K562 (cell line): ENCODE measurements at regions not wholly inside any gene's neighbourhood (a gene's known extent, or its start where the extent isn't known, plus 50 kb on each side); places are given as distances from the start of the nearest gene placed in this dataset.
A peak's percentile ranks its signal among the peaks of the same experiment; 100 is the strongest.

Experiments used
- CBFA2T2 ChIP-seq: fragments of 450-650 bp; conservative IDR thresholded peaks from 2 replicates; pipeline ENCODE4 v1.6.1; 2017; ENCODE audit warnings: mild to moderate bottlenecking
- CBX1 ChIP-seq: sonication (generic); IDR thresholded peaks from 2 replicates; pipeline ENCODE4 v1.6.1; 2016; ENCODE audit warnings: antibody characterized with exemption, low read depth, mild to moderate bottlenecking
- CREB3L1 ChIP-seq: fragments of 450-650 bp; IDR thresholded peaks from 2 replicates; pipeline ENCODE4 v1.6.1; 2014; ENCODE audit warnings: low read depth, mild to moderate bottlenecking, moderate library complexity, borderline replicate concordance
- ERF ChIP-seq: fragments of 450-650 bp; formaldehyde crosslinking; IDR thresholded peaks from 2 replicates; pipeline ENCODE4 v1.4.0; 2020; ENCODE audit warnings: mild to moderate bottlenecking, mixed read lengths
- ETV5 ChIP-seq: sonication (generic); formaldehyde crosslinking; IDR thresholded peaks from 2 replicates; pipeline ENCODE4 v1.4.0; 2020; ENCODE audit warnings: low read depth, mild to moderate bottlenecking, missing genetic modification reagents
- GATAD2B ChIP-seq: fragments of 450-650 bp; IDR thresholded peaks from 2 replicates; pipeline ENCODE4 v1.6.1; 2017; ENCODE audit warnings: mild to moderate bottlenecking, borderline replicate concordance
- HIVEP1 ChIP-seq: fragments of 250-450 bp; sonication (Bioruptor Pico); IDR thresholded peaks from 2 replicates; pipeline ENCODE4 v1.4.0; 2020; ENCODE audit warnings: mild to moderate bottlenecking
- MTA2 ChIP-seq: fragments of 450-650 bp; IDR thresholded peaks from 2 replicates; pipeline ENCODE4 v1.6.1; 2016; ENCODE audit warnings: low read depth
- NFIC ChIP-seq: fragments of 450-650 bp; IDR thresholded peaks from 2 replicates; pipeline ENCODE4 v1.6.1; 2017; ENCODE audit warnings: mild to moderate bottlenecking, inconsistent platforms
- NONO ChIP-seq, 2 experiments: fragments of 200-400 bp in 1 of 2; fragments of 450-650 bp in 1 of 2; formaldehyde crosslinking in 1 of 2; IDR thresholded peaks; 2 replicates each; pipeline ENCODE4 v1.6.1; 2017; ENCODE audit warnings: low read depth in 2 of 2, mild to moderate bottlenecking in 2 of 2, moderate library complexity in 2 of 2, low read length in 1 of 2
- PCBP1 ChIP-seq: fragments of 200-400 bp; formaldehyde crosslinking; IDR thresholded peaks from 2 replicates; pipeline ENCODE4 v1.6.1; 2018; ENCODE audit warnings: mild to moderate bottlenecking, low read depth, low read length; ENCODE audit not compliant: poor library complexity, severe bottlenecking
- PHTF2 ChIP-seq: fragments of 250-450 bp; sonication (Bioruptor Pico); IDR thresholded peaks from 2 replicates; pipeline ENCODE4 v1.5.0; 2021; ENCODE audit warnings: mild to moderate bottlenecking
- POLR2AphosphoS5 ChIP-seq: IDR thresholded peaks from 2 replicates; pipeline ENCODE4 v1.6.1; 2011; ENCODE audit warnings: mild to moderate bottlenecking, low read depth, low read length, moderate library complexity; ENCODE audit not compliant: control insufficient read depth, insufficient read depth
- RBBP5 ChIP-seq: fragments of 200-600 bp; sonication (generic); IDR thresholded peaks from 2 replicates; pipeline ENCODE4 v1.6.1; 2012; ENCODE audit warnings: borderline replicate concordance, mild to moderate bottlenecking, low read length, control low read depth, inconsistent platforms; ENCODE audit not compliant: insufficient read depth, poor library complexity, severe bottlenecking
- RBFOX2 ChIP-seq: fragments of 200-400 bp; formaldehyde crosslinking; IDR thresholded peaks from 2 replicates; pipeline ENCODE4 v1.6.1; 2017; ENCODE audit warnings: low read depth, mild to moderate bottlenecking, low read length, moderate library complexity
- SNIP1 ChIP-seq: fragments of 450-650 bp; IDR thresholded peaks from 2 replicates; pipeline ENCODE4 v1.7.1; 2017; ENCODE audit warnings: low read depth, mild to moderate bottlenecking
- TCF7L2 ChIP-seq: fragments of 150-350 bp; IDR thresholded peaks from 2 replicates; pipeline ENCODE4 v1.6.1; 2016; ENCODE audit warnings: low read depth, mild to moderate bottlenecking, low read length, moderate library complexity
- TRIM24 ChIP-seq, 2 experiments: fragments of 450-650 bp; IDR thresholded peaks; 2 replicates each; pipeline ENCODE4 v1.6.1; 2016
- U2AF1 ChIP-seq: fragments of 200-400 bp; formaldehyde crosslinking; optimal IDR thresholded peaks from 2 replicates; pipeline ENCODE3; 2017; ENCODE audit warnings: mild to moderate bottlenecking, low read depth, low read length, moderate library complexity
- ZNF395 ChIP-seq: fragments of 200-800 bp; sonication (Bioruptor generic); IDR thresholded peaks from 2 replicates; pipeline ENCODE4 v1.6.1; 2017; ENCODE audit warnings: missing genetic modification characterization, missing compliant biosample characterization
- TF ChIP-seq, protein P1 (sequence below): sonication (generic); formaldehyde crosslinking; IDR thresholded peaks from 2 replicates; pipeline ENCODE4 v1.8.1; 2023; ENCODE audit warnings: mild to moderate bottlenecking, missing genetic modification reagents
- TF ChIP-seq, protein P2 (sequence below): sonication (generic); formaldehyde crosslinking; IDR thresholded peaks from 2 replicates; pipeline ENCODE4 v1.8.0; 2022; ENCODE audit warnings: mild to moderate bottlenecking, missing genetic modification reagents, borderline replicate concordance

DNA sequence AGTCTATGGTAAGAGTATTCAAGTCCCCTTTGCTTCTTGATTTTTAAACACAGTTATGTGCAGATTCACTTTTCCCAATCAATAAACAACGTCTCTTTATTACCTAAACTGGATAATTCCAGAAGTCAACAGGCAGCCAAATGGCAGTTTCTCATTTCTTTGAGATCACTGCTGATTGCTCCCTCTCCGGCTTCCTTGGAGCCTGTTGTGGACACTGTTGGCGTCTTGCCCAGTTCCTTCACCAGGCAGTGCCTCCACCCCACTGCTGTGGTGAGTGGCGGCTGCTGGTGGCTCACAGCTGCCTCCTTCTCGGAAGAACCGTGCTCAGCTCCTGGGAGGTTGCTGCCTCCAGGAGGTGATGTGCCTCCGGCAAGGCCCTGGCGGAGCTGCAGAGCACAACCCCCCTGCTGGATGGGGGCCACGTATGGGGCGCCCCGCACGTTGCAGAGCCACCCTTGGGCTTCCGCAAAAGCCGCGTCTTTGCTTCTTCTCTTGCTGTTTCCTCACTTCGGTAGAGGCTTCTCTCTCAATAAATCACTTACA is 105.1 kb upstream of the CNKSR3 start (continued):
- TF ChIP-seq HIVEP1 = no peak
- TF ChIP-seq CBFA2T2 = no peak
- no peak for TF ChIP-seq MTA2
- TF ChIP-seq U2AF1 = no peak
- peak; percentile 99 for TF ChIP-seq NFIC
- peak in 1 of 2 experiments; percentile 32; a peak in 1 of 4 replicates for TF ChIP-seq NONO (IDR thresholded peaks at IDR 0.05; ENCODE audit: low read depth in 2 of 2, low read length in 1 of 2)
- 0 out of 2 replicates have a peak, but pooled peaks have one; percentile 53 for TF ChIP-seq ERF (CRISPR knock-in tag)
- peak; percentile 70 for TF ChIP-seq ZNF395 (CRISPR knock-in tag)
- TF ChIP-seq RBBP5 = peak; percentile 32
- peak; percentile 54; the same call in 1 of the 2 replicates for TF ChIP-seq CREB3L1
- peak; percentile 66; the same call in 1 of the 2 replicates for TF ChIP-seq ETV5
- TF ChIP-seq RBFOX2 = peak; percentile 52; the same call in 1 of the 2 replicates
- TF ChIP-seq PHTF2 (CRISPR knock-in tag) = no peak
- TF ChIP-seq CBX1 = peak; percentile 73; the same call in 1 of the 2 replicates
- TF ChIP-seq, protein P1, sequence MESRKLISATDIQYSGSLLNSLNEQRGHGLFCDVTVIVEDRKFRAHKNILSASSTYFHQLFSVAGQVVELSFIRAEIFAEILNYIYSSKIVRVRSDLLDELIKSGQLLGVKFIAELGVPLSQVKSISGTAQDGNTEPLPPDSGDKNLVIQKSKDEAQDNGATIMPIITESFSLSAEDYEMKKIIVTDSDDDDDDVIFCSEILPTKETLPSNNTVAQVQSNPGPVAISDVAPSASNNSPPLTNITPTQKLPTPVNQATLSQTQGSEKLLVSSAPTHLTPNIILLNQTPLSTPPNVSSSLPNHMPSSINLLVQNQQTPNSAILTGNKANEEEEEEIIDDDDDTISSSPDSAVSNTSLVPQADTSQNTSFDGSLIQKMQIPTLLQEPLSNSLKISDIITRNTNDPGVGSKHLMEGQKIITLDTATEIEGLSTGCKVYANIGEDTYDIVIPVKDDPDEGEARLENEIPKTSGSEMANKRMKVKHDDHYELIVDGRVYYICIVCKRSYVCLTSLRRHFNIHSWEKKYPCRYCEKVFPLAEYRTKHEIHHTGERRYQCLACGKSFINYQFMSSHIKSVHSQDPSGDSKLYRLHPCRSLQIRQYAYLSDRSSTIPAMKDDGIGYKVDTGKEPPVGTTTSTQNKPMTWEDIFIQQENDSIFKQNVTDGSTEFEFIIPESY (CRISPR knock-in tag) = peak; percentile 73
- TF ChIP-seq GATAD2B = peak; percentile 54; the same call in 1 of the 2 replicates
- TF ChIP-seq TCF7L2 = no peak
- TF ChIP-seq, protein P2, sequence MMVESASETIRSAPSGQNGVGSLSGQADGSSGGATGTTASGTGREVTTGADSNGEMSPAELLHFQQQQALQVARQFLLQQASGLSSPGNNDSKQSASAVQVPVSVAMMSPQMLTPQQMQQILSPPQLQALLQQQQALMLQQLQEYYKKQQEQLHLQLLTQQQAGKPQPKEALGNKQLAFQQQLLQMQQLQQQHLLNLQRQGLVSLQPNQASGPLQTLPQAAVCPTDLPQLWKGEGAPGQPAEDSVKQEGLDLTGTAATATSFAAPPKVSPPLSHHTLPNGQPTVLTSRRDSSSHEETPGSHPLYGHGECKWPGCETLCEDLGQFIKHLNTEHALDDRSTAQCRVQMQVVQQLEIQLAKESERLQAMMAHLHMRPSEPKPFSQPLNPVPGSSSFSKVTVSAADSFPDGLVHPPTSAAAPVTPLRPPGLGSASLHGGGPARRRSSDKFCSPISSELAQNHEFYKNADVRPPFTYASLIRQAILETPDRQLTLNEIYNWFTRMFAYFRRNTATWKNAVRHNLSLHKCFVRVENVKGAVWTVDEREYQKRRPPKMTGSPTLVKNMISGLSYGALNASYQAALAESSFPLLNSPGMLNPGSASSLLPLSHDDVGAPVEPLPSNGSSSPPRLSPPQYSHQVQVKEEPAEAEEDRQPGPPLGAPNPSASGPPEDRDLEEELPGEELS (CRISPR knock-in tag) = no peak
- TF ChIP-seq SNIP1 = no peak
- no peak for TF ChIP-seq PCBP1
- peak; percentile 43 to 58; a peak in 3 of 4 replicates for TF ChIP-seq TRIM24 (IDR thresholded peaks at IDR 0.05)
- TF ChIP-seq POLR2AphosphoS5 = peak; percentile 54; the same call in 1 of the 2 replicates
